Spleen (tissue), 7 donors: ENCODE measurements at regions not wholly inside any gene's neighbourhood (a gene's known extent, or its start where the extent isn't known, plus 50 kb on each side); places are given as distances from the start of the nearest gene placed in this dataset.

Experiments
- POLR2A ChIP-seq, 3 donors: fragments of 450-650 bp; IDR thresholded peaks; one replicate each; pipeline ENCODE4 v1.5.1; 2017; ENCODE audit warnings: antibody characterized with exemption in 3 of 3, mild to moderate bottlenecking in 1 of 3
- TF ChIP-seq, protein P1 (sequence below), 11 experiments: fragments of 200-600 bp in 7 of 11; fragments of 450-650 bp in 4 of 11; sonication (generic) in 4 of 11; IDR thresholded peaks in 8 of 11; conservative IDR thresholded peaks in 3 of 11; 1 replicate in 7 of 11; 2 replicates in 4 of 11; pipeline versions ENCODE4 v1.4.0 to v1.8.0; 2016 to 2021; ENCODE audit warnings: antibody characterized with exemption in 11 of 11, inconsistent platforms in 4 of 11, mild to moderate bottlenecking in 1 of 11
- donor health status: DM: no; HTN: no; CAD: no; lungs with moderate emphysema.
- donor health status: DM: no; HTN: no; CAD: no.
- donor health status: DM: no; HTN: no; CAD: no.

DNA sequence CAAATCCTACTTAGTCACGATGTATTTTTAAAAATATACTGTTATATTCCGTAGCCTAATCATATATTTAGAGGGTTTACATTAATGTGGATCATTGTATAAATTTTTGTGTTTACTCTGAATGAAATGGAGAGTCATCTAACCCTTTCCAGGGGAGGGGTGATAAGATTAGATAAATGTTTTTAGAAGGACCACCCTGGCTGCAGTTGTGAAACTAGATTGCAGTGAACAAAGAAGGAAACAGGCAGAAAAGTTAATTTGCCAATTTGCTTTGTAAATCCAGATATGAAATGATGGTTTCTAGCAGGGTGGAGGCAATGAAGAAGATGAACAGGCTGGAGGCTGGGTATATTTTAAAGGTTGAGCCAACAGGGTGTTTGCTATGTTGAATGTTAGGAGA lies 477.7 kb upstream of the ZMIZ1 start:
- TF ChIP-seq, protein P1, sequence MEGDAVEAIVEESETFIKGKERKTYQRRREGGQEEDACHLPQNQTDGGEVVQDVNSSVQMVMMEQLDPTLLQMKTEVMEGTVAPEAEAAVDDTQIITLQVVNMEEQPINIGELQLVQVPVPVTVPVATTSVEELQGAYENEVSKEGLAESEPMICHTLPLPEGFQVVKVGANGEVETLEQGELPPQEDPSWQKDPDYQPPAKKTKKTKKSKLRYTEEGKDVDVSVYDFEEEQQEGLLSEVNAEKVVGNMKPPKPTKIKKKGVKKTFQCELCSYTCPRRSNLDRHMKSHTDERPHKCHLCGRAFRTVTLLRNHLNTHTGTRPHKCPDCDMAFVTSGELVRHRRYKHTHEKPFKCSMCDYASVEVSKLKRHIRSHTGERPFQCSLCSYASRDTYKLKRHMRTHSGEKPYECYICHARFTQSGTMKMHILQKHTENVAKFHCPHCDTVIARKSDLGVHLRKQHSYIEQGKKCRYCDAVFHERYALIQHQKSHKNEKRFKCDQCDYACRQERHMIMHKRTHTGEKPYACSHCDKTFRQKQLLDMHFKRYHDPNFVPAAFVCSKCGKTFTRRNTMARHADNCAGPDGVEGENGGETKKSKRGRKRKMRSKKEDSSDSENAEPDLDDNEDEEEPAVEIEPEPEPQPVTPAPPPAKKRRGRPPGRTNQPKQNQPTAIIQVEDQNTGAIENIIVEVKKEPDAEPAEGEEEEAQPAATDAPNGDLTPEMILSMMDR (IDR thresholded peaks at IDR 0.05 in 8 of 11, conservative IDR thresholded peaks at IDR 0.05 in 3 of 11) = no peak
- no peak for TF ChIP-seq POLR2A (IDR thresholded peaks at IDR 0.05)
